AG04450 (cell line): ENCODE measurements at regions not wholly inside any gene's neighbourhood (a gene's known extent, or its start where the extent isn't known, plus 50 kb on each side); places are given as distances from the start of the nearest gene placed in this dataset.

Experiments used
- CTCF ChIA-PET: fragments of 300-600, 350-600 bp; formaldehyde crosslinking; extraction: SDS; loops from one replicate; lab custom pipeline; 2022; ENCODE audit warnings: antibody characterized with exemption, inconsistent platforms; lab: Charles Lee
- POLR2A ChIA-PET: fragments of 350-600 bp; formaldehyde crosslinking; extraction: SDS; loops from one replicate; lab custom pipeline; 2021; ENCODE audit warnings: antibody characterized with exemption, inconsistent platforms; lab: Yijun Ruan, JAX
- DNase-seq: peaks from one replicate; pipeline ENCODE4 v3.0.0-alpha.2; 2011; ENCODE audit warnings: low read depth, low spot score
- H3K27ac ChIP-seq: one replicate; pipeline ENCODE4 v1.5.1; 2012; ENCODE audit warnings: low read depth, low read length, control low read depth
- H3K27me3 ChIP-seq: one replicate; pipeline ENCODE4 v1.6.0; 2012; ENCODE audit warnings: low read length; ENCODE audit not compliant: control insufficient read depth, insufficient read depth
- H3K4me3 ChIP-seq: 2 replicates; pipeline ENCODE4 v1.5.1; 2011; ENCODE audit warnings: mild to moderate bottlenecking, low read depth, low read length, control low read depth
- H3K9me3 ChIP-seq: 2 replicates; pipeline ENCODE4 v1.5.1; 2012; ENCODE audit warnings: low read length; ENCODE audit not compliant: control insufficient read depth, insufficient read depth
- TF ChIP-seq, protein P1 (sequence below): IDR thresholded peaks from 2 replicates; pipeline ENCODE4 v1.5.1; 2011; ENCODE audit warnings: low read depth, low read length, control low read depth, inconsistent platforms

DNA sequence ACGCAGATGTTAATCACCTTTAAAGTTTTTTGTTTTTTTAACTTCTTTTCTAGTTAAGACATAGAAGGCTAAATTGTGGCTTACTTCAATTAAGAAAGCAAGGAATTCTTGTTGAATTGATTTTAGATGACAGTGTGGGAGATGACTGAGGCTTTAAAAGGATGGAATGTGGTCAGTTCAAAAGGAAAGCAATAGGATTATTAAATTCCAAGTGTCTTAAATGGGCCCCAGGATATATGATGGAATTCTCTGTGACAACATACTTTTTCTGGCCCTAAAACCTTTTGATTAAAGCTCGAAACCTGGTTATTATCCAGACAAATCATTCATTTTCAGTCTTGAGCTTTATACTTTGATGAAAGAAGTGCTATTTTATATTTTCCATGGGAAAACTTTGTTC is 179.0 kb upstream of the TMEFF2 start:
- DNase-seq: no peak
- H3K9me3 ChIP-seq: no peaks in the 10 kb centered on the region
- no peaks in the 10 kb centered on the region for H3K27me3 ChIP-seq
- no peak overlapping the region for H3K27ac ChIP-seq
- no peak overlapping the region for H3K4me3 ChIP-seq
- CTCF ChIA-PET: interaction anchor here (0.5 kb wide), 1 partner anchor 88 kb away, joined by 3 read pairs; no protein-coding TSS in a partner anchor
- POLR2A ChIA-PET: no interaction called here
- TF ChIP-seq, protein P1, sequence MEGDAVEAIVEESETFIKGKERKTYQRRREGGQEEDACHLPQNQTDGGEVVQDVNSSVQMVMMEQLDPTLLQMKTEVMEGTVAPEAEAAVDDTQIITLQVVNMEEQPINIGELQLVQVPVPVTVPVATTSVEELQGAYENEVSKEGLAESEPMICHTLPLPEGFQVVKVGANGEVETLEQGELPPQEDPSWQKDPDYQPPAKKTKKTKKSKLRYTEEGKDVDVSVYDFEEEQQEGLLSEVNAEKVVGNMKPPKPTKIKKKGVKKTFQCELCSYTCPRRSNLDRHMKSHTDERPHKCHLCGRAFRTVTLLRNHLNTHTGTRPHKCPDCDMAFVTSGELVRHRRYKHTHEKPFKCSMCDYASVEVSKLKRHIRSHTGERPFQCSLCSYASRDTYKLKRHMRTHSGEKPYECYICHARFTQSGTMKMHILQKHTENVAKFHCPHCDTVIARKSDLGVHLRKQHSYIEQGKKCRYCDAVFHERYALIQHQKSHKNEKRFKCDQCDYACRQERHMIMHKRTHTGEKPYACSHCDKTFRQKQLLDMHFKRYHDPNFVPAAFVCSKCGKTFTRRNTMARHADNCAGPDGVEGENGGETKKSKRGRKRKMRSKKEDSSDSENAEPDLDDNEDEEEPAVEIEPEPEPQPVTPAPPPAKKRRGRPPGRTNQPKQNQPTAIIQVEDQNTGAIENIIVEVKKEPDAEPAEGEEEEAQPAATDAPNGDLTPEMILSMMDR: no peak

GRCh38 chr2:192373221-192373620 is 178.5 kb upstream of the TMEFF2 start:
- ChIA-PET CTCF (no interaction called here), POLR2A (no interaction called here)
- H3K27ac ChIP-seq: no peak overlapping the region
- no peak overlapping the region for H3K4me3 ChIP-seq
- TF ChIP-seq, protein P1: no peak
- DNase-seq: no peak
- H3K9me3 ChIP-seq: no peaks in the 10 kb centered on the region
- no peaks in the 10 kb centered on the region for H3K27me3 ChIP-seq

GRCh38 chr2:192369969-192370368 is 175.2 kb upstream of the TMEFF2 start:
- ChIA-PET POLR2A (no interaction called here), CTCF (no interaction called here)
- no peak overlapping the region for H3K4me3 ChIP-seq
- no peak for DNase-seq
- no peaks in the 10 kb centered on the region for H3K9me3 ChIP-seq
- TF ChIP-seq, protein P1: no peak
- no peak overlapping the region for H3K27ac ChIP-seq
- no peaks in the 10 kb centered on the region for H3K27me3 ChIP-seq

DNA sequence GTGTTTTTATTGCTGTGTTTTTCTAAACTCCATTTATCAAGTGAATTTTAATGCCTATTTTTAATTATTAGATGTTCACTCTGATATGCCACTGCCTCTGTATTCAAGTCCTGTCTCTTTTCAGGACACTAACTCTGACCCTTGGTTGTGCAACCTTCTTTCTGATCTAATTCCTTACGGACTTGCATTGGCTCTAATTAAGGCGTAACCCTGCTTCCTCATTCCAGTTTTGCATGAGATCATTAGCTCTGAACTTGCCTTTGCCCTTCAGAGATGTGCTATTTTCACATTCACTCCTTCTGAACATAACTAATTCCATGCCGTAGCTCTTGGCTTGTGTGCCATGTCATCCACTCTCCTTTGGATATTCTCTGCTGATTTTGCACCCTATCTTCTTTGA is 162.5 kb upstream of the TMEFF2 start:
- Histone ChIP-seq H3K27ac (no peak overlapping the region), H3K9me3 (no peaks in the 10 kb centered on the region), H3K4me3 (no peak overlapping the region), H3K27me3 (no peaks in the 10 kb centered on the region)
- no peak for DNase-seq
- ChIA-PET POLR2A (no interaction called here), CTCF (no interaction called here)
- TF ChIP-seq, protein P1: no peak

- H3K4me3 ChIP-seq: no peak overlapping the region
- no peak for DNase-seq
- TF ChIP-seq, protein P1: no peak
- H3K27ac ChIP-seq: no peak overlapping the region
- CTCF ChIA-PET: no interaction called here
- H3K27me3 ChIP-seq: no peaks in the 10 kb centered on the region
- H3K9me3 ChIP-seq: no peaks in the 10 kb centered on the region
- POLR2A ChIA-PET: no interaction called here
Observed at GRCh38 chr2:192354512-192355244, 159.9 kb upstream of the TMEFF2 start.
